Umbilical cord (tissue), 1 donor: ENCODE measurements at regions not wholly inside any gene's neighbourhood (a gene's known extent, or its start where the extent isn't known, plus 50 kb on each side); places are given as distances from the start of the nearest gene placed in this dataset.
"Not testable (repeated sequence)": the region's sequence is repeated elsewhere in the genome, so short reads cannot be mapped to it uniquely, and the experiment has no call there.

Source experiments
- DNase-seq: peaks from one replicate; pipeline ENCODE4 v3.0.0-alpha.2; 2015; ENCODE audit warnings: low spot score

DNA sequence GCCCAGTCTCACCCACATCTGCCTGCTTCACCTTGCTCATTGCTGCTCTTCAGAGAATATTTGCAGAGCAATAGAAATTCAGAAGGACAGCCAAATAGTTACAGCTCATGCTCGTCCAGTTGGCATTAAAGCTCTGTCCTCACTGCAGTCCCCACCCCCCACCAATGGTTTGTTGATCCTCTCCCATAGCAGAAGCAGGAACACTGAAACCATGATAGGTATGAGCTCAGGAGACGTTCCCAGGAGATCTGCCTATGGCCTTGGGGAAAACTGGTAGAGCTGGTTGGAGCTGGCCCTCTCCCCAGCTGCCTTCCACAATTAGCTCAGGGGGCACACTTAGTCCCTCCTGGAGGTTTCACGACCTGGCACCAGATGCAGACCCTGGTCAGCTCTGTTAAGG, 68.6 kb upstream of the KMT2C start:
- no peak for DNase-seq

DNA sequence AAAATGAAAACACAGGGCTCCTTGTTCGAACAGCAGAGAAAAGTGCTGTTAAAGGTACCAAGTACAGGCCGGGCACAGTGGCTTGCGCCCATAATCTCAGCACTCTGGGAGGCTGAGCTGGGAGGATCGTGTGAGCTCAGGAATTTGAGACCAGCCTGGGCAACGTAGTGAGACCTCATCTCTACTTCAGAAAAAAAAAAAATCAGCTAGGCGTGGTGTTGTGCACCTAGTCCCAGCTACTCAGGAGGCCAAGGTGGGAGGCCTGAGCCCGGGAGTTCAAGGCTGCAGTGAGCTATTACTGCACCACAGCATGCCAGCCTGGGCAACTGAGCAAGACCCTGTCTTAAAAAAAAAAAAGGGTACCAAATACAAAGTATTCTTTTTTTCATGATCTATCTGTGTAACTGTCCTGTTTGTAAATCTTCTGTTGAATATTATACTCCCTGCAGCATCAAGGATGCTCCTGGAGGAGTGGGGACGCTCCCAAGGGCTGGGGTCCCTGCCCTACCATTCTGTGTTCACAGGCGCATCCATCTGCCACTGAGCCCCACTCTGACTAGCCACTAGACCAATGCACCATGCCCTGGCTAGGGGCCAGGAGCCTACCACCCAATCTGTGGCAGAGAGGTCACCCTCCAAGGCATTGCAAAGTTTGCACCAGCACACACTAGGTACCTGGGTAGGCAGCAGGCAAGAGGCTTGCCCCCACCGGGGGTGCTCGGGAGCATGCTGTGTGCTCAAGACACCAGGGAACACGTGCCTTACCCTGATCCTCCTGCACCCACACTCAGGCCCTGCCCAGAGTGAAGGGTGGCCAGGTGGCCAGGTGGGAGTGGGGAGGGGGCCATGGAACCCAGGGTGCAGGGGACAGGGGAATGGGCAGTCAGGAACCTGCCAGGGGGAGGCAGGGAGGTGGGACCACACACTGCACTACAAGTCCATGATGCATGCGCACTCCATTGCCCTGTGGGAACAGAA, 67.3 kb upstream of the KMT2C start:
- no peak for DNase-seq

DNA sequence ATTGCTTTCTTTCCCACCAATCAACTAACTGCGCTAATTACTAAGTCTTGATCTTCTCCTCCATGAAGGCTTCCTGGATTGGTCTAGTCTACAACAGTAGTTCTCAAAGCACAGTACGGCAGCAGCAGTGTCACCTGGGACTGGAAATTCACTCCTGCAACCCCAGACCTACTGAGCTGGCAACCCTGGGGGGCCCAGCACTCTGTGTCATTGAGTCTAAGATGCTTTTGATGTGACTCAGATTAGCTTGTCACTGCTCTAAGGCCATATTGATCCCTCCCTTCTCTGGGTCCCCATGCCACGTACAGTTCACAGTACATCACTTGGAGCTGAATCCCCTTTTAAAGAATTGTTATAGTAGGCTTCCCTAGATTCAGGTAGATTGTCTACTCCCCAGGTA, 65.7 kb upstream of the KMT2C start:
- no peak for DNase-seq

- not testable (repeated sequence) for DNase-seq
Measured at GRCh38 chr7:152499969-152500368, 64.2 kb upstream of the KMT2C start.

DNA sequence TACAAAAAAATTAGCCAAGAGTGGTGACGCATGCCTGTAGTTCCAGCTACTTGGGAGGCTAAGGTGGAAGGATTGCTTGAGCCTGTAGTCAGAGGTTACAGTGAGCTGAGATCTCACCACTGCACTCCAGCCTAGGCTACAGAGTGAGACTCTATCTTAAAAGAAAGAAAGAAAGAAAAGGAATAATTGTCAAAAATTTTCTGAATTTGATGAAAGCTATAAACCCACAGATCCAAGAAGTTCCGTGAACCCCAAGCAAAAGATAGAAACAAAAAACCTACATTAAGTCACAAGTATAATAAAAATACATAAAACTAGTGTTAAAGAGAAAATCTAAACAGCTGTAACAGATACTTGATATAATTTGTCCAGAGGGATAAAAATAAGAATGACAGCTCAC, 60.1 kb upstream of the KMT2C start:
- DNase-seq, result no peak

GRCh38 chr7:152492952-152493351, 57.1 kb upstream of the KMT2C start:
- DNase-seq, result no peak

DNA sequence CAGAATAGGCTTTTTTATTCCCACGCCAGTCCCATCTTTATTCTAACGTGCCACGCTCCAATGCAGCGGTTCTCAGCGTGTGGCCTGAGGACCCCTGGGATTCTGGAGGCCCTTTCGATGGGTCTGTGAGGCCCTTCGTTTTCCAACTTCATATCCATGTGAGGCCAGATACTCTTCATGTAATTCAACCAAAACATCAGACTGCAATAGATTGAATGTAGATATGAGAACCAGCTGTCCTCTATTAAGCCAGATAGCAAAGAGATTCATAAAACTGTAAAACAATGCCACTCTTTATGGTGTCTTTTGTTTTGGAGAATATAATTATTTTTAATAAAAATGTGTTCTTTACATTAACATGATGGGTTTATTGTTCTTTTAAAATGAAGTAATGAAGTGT, 53.2 kb upstream of the KMT2C start:
- no peak for DNase-seq

DNA sequence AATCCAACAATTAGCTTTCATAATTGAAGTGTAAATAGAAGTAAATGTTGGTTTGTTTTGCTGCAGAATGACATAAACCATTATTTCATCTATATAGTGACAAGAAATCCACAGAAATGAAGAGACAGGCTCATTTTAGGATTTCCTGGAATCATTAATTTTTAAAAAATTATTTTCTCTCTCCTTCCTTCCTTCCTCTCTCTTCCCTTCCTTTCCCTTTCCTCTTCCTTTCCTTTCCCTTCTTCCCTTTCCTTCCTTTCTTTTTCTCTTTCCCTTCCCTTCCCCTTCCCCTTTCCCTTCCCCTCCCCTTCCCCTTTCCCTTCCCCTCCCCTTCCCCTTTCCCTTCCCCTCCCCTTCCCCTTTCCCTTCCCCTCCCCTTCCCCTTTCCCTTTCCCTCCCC, 51.2 kb upstream of the KMT2C start:
- DNase-seq, result no peak

- no peak for DNase-seq
Measured at GRCh38 chr7:152485826-152486225, 50.0 kb upstream of the KMT2C start.
